HG03175 (cell line): ENCODE measurements at regions not wholly inside any gene's neighbourhood (a gene's known extent, or its start where the extent isn't known, plus 50 kb on each side); places are given as distances from the start of the nearest gene placed in this dataset.

Source experiments
- ATAC-seq: cut with Tn5 transposase; IDR thresholded peaks from one replicate; pipeline ENCODE4 v1.9.1; 2021; ENCODE audit warnings: mild to moderate bottlenecking, moderate library complexity; ENCODE audit not compliant: unreplicated experiment

- no peak for ATAC-seq
Measured at GRCh38 chr1:106681939-106682522, 374.4 kb upstream of the PRMT6 start.

GRCh38 chr1:106688446-106688845 lies 368.0 kb upstream of the PRMT6 start:
- ATAC-seq = no peak

- ATAC-seq = no peak
Measured at GRCh38 chr1:106698660-106699059, 357.8 kb upstream of the PRMT6 start.

GRCh38 chr1:106699433-106699832 lies 357.0 kb upstream of the PRMT6 start:
- ATAC-seq = no peak

- ATAC-seq = no peak
Measured at GRCh38 chr1:106700211-106700610, 356.3 kb upstream of the PRMT6 start.

GRCh38 chr1:106705971-106706370 lies 350.5 kb upstream of the PRMT6 start:
- no peak for ATAC-seq

- no peak for ATAC-seq
Measured at GRCh38 chr1:106717591-106717990, 338.9 kb upstream of the PRMT6 start.

- no peak for ATAC-seq
Measured at GRCh38 chr1:106721790-106722189, 334.7 kb upstream of the PRMT6 start.

GRCh38 chr1:106722466-106722865 lies 334.0 kb upstream of the PRMT6 start:
- no peak for ATAC-seq

GRCh38 chr1:106727171-106727570 lies 329.3 kb upstream of the PRMT6 start:
- ATAC-seq = peak; percentile 90

- no peak for ATAC-seq
Measured at GRCh38 chr1:106746448-106747085, 309.9 kb upstream of the PRMT6 start.

GRCh38 chr1:106747232-106747631 lies 309.2 kb upstream of the PRMT6 start:
- no peak for ATAC-seq

GRCh38 chr1:106747791-106748190 lies 308.7 kb upstream of the PRMT6 start:
- ATAC-seq = no peak

- no peak for ATAC-seq
Measured at GRCh38 chr1:106748606-106749005, 307.9 kb upstream of the PRMT6 start.

GRCh38 chr1:106749491-106749890 lies 307.0 kb upstream of the PRMT6 start:
- ATAC-seq = no peak

- ATAC-seq = no peak
Measured at GRCh38 chr1:106749906-106750305, 306.6 kb upstream of the PRMT6 start.

- no peak for ATAC-seq
Measured at GRCh38 chr1:106751002-106751401, 305.5 kb upstream of the PRMT6 start.

- no peak for ATAC-seq
Measured at GRCh38 chr1:106753066-106753465, 303.4 kb upstream of the PRMT6 start.

- no peak for ATAC-seq
Measured at GRCh38 chr1:106754957-106755356, 301.5 kb upstream of the PRMT6 start.

GRCh38 chr1:106755682-106756406 lies 300.6 kb upstream of the PRMT6 start:
- no peak for ATAC-seq

GRCh38 chr1:106756752-106757151 lies 299.7 kb upstream of the PRMT6 start:
- ATAC-seq = no peak

GRCh38 chr1:106768077-106768476 lies 288.4 kb upstream of the PRMT6 start:
- ATAC-seq = no peak
